K562 (cell line): ENCODE measurements at regions not wholly inside any gene's neighbourhood (a gene's known extent, or its start where the extent isn't known, plus 50 kb on each side); places are given as distances from the start of the nearest gene placed in this dataset.

Experiments used
- ATAC-seq: fragments of 200-7000 bp; cut with Tn5 transposase; 3 replicates; pipeline ENCODE4 v1.9.1; 2020; ENCODE audit warnings: moderate library complexity
- BruUV-seq: library from RNA; stranded (reverse); fragments of 400-500 nt; replicated peaks from 2 replicates; lab custom pipeline; 2021; lab: Mats Ljungman, UMichigan
- CTCF ChIA-PET: fragments of 300-600 bp; formaldehyde crosslinking; extraction: SDS; loops from one replicate; lab custom pipeline; 2021; ENCODE audit warnings: low intra/inter-chr PET ratio; lab: Yijun Ruan, JAX
- POLR2A ChIA-PET: fragments of 300-600, 350-650 bp; sonication (Branson Sonifier 250); formaldehyde crosslinking; extraction: SDS; loops from one replicate; lab custom pipeline; 2021; ENCODE audit warnings: antibody characterized with exemption, inconsistent platforms; lab: Yijun Ruan, JAX
- DNase-seq, 4 experiments: peaks; one replicate each; pipeline versions ENCODE4 v3.0.0 to v3.0.0-alpha.2; 2011 to 2018; ENCODE audit warnings: low spot score in 3 of 4, mixed read lengths in 3 of 4; ENCODE audit errors: extremely low read depth in 1 of 4
- FAIRE-seq: peaks from 2 replicates; lab custom pipeline; 2011; peaks lifted over from hg19 to GRCh38; lab: Jason Lieb, UNC
- H2AFZ ChIP-seq: 2 replicates; pipeline ENCODE4 v1.6.0; 2011; ENCODE audit warnings: low read depth, low read length, control low read depth, inconsistent platforms
- H3K27ac ChIP-seq: fragments of 200-600 bp; 3 replicates; pipeline ENCODE4 v1.8.0; 2011; ENCODE audit warnings: low read depth, mild to moderate bottlenecking, control low read depth, inconsistent platforms, low read length, moderate library complexity, mixed read lengths; ENCODE audit errors: extremely low read depth
- H3K27me3 ChIP-seq, 2 experiments: fragments of 300-600 bp in 1 of 2; 2 replicates in 1 of 2; 3 replicates in 1 of 2; pipeline versions ENCODE4 v1.6.0 to v1.8.0; 2011; ENCODE audit warnings: inconsistent platforms in 2 of 2, low read length in 2 of 2, mild to moderate bottlenecking in 1 of 2, mixed read lengths in 1 of 2, moderate library complexity in 1 of 2; ENCODE audit not compliant: control insufficient read depth in 2 of 2, insufficient read depth in 2 of 2
- H3K36me3 ChIP-seq: fragments of 300-600 bp; 3 replicates; pipeline ENCODE4 v1.8.0; 2011; ENCODE audit warnings: mild to moderate bottlenecking, low read length, inconsistent platforms; ENCODE audit not compliant: control insufficient read depth, insufficient read depth
- H3K4me1 ChIP-seq, 2 experiments: fragments of 200-600 bp in 1 of 2; replicated peaks in 1 of 2; 2 replicates in 1 of 2; 3 replicates in 1 of 2; pipeline versions ENCODE4 v1.5.1 to v1.8.0; 2011; ENCODE audit warnings: inconsistent platforms in 2 of 2, low read length in 2 of 2, mild to moderate bottlenecking in 1 of 2, mixed read lengths in 1 of 2, moderate library complexity in 1 of 2; ENCODE audit not compliant: control insufficient read depth in 2 of 2, insufficient read depth in 2 of 2
- H3K4me2 ChIP-seq: 2 replicates; pipeline ENCODE4 v1.6.1; 2011; ENCODE audit warnings: low read length, control low read depth, inconsistent platforms, mixed read lengths; ENCODE audit not compliant: insufficient read depth
- H3K4me3 ChIP-seq: fragments of 200-600 bp; sonication (generic), shearing (Covaris generic); 2 replicates; pipeline ENCODE4 v1.5.1; 2016; ENCODE audit warnings: control low read depth, inconsistent platforms
- H3K79me2 ChIP-seq: fragments of 200-600 bp; 3 replicates; pipeline ENCODE4 v1.8.0; 2011; ENCODE audit warnings: low read length, inconsistent platforms; ENCODE audit not compliant: control insufficient read depth, insufficient read depth
- H3K9ac ChIP-seq, 2 experiments: 2 replicates each; pipeline versions ENCODE4 v1.6.0 to v1.6.1; 2011; ENCODE audit warnings: low read depth in 2 of 2, low read length in 2 of 2, control low read depth in 1 of 2, inconsistent platforms in 1 of 2, mild to moderate bottlenecking in 1 of 2, mixed read lengths in 1 of 2; ENCODE audit not compliant: insufficient read depth in 1 of 2
- H3K9me1 ChIP-seq: one replicate; pipeline ENCODE4 v1.6.0; 2011; ENCODE audit warnings: inconsistent platforms, mild to moderate bottlenecking, low read length, moderate library complexity; ENCODE audit not compliant: control insufficient read depth, insufficient read depth
- H3K9me3 ChIP-seq: replicated peaks from 2 replicates; pipeline ENCODE4 v1.5.1; 2011; ENCODE audit warnings: low read depth, low read length, inconsistent platforms; ENCODE audit not compliant: control insufficient read depth, insufficient read depth
- H4K20me1 ChIP-seq: replicated peaks from 2 replicates; pipeline ENCODE4 v1.6.1; 2011; ENCODE audit warnings: low read length, inconsistent platforms, mixed read lengths; ENCODE audit not compliant: control insufficient read depth, insufficient read depth
- FOS ChIP-seq: IDR thresholded peaks from 3 replicates; pipeline ENCODE4 v1.6.1; 2011; ENCODE audit not compliant: insufficient read length; ENCODE audit errors: extremely low read depth
- GTF2F1 ChIP-seq: IDR thresholded peaks from 2 replicates; pipeline ENCODE4 v1.6.1; 2011; ENCODE audit warnings: low read depth, low read length, improper control_type of control experiment
- JUND ChIP-seq, 2 experiments: IDR thresholded peaks; 2 replicates in 1 of 2; 3 replicates in 1 of 2; pipeline ENCODE4 v1.6.1; 2011; ENCODE audit warnings: borderline replicate concordance in 2 of 2, low read depth in 2 of 2, low read length in 2 of 2, improper control_type of control experiment in 1 of 2, missing biosample characterization in 1 of 2, missing genetic modification characterization in 1 of 2, missing genetic modification reagents in 1 of 2
- MCM7 ChIP-seq, 2 experiments: fragments of 450-650 bp; IDR thresholded peaks; 2 replicates each; pipeline ENCODE4 v1.6.1; 2016 to 2018
- MEF2D ChIP-seq: conservative IDR thresholded peaks from 2 replicates; pipeline ENCODE4 v1.6.1; 2016; ENCODE audit warnings: low read depth, missing genetic modification characterization, missing compliant biosample characterization
- NFE2 ChIP-seq: IDR thresholded peaks from 2 replicates; pipeline ENCODE4 v1.6.1; 2014; ENCODE audit warnings: antibody characterized with exemption, low read depth
- NFRKB ChIP-seq: fragments of 450-650 bp; IDR thresholded peaks from 2 replicates; pipeline ENCODE4 v1.6.1; 2016; ENCODE audit warnings: low read depth
- SIN3A ChIP-seq, 2 experiments: fragments of 150-350 bp in 1 of 2; IDR thresholded peaks; 2 replicates each; pipeline ENCODE4 v1.6.1; 2011 to 2016; ENCODE audit warnings: borderline replicate concordance in 2 of 2, low read depth in 2 of 2, low read length in 2 of 2, mild to moderate bottlenecking in 2 of 2, moderate library complexity in 2 of 2; ENCODE audit not compliant: control insufficient read depth in 1 of 2
- ZNF121 ChIP-seq: sonication (generic); formaldehyde crosslinking; conservative IDR thresholded peaks from 2 replicates; pipeline ENCODE4 v1.8.0; 2022; ENCODE audit warnings: missing genetic modification reagents
- ZSCAN29 ChIP-seq: fragments of 450-650 bp; IDR thresholded peaks from 2 replicates; pipeline ENCODE4 v1.6.1; 2017
- WGBS: fragments of 100-300 bp; shearing (Covaris generic); methylation state at CpG from one replicate; pipeline ENCODE4 v1.1.6; 2016; ENCODE audit warnings: low coverage, mixed read lengths; ENCODE audit not compliant: insufficient coverage; ENCODE audit errors: missing lambda C conversion rate; 5-methylcytosine and 5-hydroxymethylcytosine counted together
- in situ Hi-C: fragments of 300-500 bp; cut with MboI; formaldehyde crosslinking; loops from 4 replicates; pipeline ENCODE4 v1.15.0; 2018; ENCODE audit warnings: inconsistent platforms, mixed read lengths
- intact Hi-C: fragments of 100-400 bp; cut with micrococcal nuclease; formaldehyde crosslinking; loops from 2 replicates; pipeline ENCODE4 v1.14.2; 2022
- TF ChIP-seq, protein P1 (sequence below): fragments of 450-650 bp; IDR thresholded peaks from 2 replicates; pipeline ENCODE4 v1.6.1; 2018; ENCODE audit not compliant: partially characterized antibody
- TF ChIP-seq, protein P2 (sequence below): sonication (generic); formaldehyde crosslinking; IDR thresholded peaks from 2 replicates; pipeline ENCODE4 v1.8.1; 2023; ENCODE audit warnings: mild to moderate bottlenecking, missing genetic modification reagents

DNA sequence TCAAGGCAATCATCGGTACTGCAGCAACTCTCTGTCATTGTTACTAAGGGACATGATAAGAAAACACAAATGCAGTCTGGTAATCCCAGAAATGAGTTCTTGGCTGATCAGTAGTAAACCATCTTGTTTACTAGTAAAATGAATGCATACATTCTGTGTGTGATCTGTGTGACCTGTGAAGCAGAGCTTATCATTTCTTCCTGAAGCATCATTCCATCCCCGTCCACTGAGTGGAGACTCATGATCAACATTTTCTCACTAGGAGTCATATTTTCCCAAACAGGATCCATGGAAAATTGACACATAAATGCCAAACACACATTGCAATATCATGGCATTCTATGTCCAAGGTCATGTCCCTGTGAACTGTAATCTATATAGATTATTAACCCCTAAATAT, 226.1 kb downstream of the ANKRD50 start:
- Histone ChIP-seq H4K20me1 (no peaks in the 10 kb centered on the region), H3K4me3 (no peak overlapping the region), H3K9ac (no peak overlapping the region), H3K4me1 (no peaks in the 10 kb centered on the region), H3K27me3 (no peaks in the 10 kb centered on the region), H3K9me3 (no peaks in the 10 kb centered on the region), H2AFZ (no peak overlapping the region), H3K9me1 (no peaks in the 10 kb centered on the region), H3K27ac (no peak overlapping the region), H3K79me2 (no peaks in the 10 kb centered on the region), H3K36me3 (no peaks in the 10 kb centered on the region), H3K4me2 (no peak overlapping the region)
- ChIA-PET CTCF (no interaction called here), POLR2A (no interaction called here)
- FAIRE-seq (no peak), DNase-seq (no peak), ATAC-seq (no peak)
- intact Hi-C loops: no loop called here
- TF ChIP-seq MCM7 (IDR thresholded peaks at IDR 0.05) (no peak), ZSCAN29 (no peak), NFE2 (no peak), FOS (no peak), SIN3A (IDR thresholded peaks at IDR 0.05; ENCODE audit: borderline replicate concordance in 2 of 2, control insufficient read depth in 1 of 2, low read depth in 2 of 2, low read length in 2 of 2) (no peak), MEF2D (tag) (no peak), JUND (IDR thresholded peaks at IDR 0.05; ENCODE audit: borderline replicate concordance, low read depth, low read length) (no peak), JUND (tag; IDR thresholded peaks at IDR 0.05; ENCODE audit: borderline replicate concordance, low read depth, low read length) (no peak), ZNF121 (CRISPR knock-in tag) (no peak), NFRKB (no peak), GTF2F1 (no peak)
- TF ChIP-seq, protein P1, sequence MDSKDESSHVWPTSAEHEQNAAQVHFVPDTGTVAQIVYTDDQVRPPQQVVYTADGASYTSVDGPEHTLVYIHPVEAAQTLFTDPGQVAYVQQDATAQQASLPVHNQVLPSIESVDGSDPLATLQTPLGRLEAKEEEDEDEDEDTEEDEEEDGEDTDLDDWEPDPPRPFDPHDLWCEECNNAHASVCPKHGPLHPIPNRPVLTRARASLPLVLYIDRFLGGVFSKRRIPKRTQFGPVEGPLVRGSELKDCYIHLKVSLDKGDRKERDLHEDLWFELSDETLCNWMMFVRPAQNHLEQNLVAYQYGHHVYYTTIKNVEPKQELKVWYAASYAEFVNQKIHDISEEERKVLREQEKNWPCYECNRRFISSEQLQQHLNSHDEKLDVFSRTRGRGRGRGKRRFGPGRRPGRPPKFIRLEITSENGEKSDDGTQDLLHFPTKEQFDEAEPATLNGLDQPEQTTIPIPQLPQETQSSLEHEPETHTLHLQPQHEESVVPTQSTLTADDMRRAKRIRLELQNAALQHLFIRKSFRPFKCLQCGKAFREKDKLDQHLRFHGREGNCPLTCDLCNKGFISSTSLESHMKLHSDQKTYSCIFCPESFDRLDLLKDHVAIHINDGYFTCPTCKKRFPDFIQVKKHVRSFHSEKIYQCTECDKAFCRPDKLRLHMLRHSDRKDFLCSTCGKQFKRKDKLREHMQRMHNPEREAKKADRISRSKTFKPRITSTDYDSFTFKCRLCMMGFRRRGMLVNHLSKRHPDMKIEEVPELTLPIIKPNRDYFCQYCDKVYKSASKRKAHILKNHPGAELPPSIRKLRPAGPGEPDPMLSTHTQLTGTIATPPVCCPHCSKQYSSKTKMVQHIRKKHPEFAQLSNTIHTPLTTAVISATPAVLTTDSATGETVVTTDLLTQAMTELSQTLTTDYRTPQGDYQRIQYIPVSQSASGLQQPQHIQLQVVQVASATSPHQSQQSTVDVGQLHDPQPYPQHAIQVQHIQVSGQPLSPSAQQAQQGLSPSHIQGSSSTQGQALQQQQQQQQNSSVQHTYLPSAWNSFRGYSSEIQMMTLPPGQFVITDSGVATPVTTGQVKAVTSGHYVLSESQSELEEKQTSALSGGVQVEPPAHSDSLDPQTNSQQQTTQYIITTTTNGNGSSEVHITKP: no peak
- TF ChIP-seq, protein P2, sequence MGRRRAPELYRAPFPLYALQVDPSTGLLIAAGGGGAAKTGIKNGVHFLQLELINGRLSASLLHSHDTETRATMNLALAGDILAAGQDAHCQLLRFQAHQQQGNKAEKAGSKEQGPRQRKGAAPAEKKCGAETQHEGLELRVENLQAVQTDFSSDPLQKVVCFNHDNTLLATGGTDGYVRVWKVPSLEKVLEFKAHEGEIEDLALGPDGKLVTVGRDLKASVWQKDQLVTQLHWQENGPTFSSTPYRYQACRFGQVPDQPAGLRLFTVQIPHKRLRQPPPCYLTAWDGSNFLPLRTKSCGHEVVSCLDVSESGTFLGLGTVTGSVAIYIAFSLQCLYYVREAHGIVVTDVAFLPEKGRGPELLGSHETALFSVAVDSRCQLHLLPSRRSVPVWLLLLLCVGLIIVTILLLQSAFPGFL: no peak
- BruUV-seq: no TSS peak
- in situ Hi-C loops: no loop called here
- WGBS: 14% methylated on average over 2 of the region's 2 CpGs
